Cardiac muscle cell (in vitro differentiated cells and primary cell): ENCODE measurements at regions not wholly inside any gene's neighbourhood (a gene's known extent, or its start where the extent isn't known, plus 50 kb on each side); places are given as distances from the start of the nearest gene placed in this dataset.

Experiments
- DNase-seq, 2 donors: peaks; one replicate each; pipeline versions ENCODE4 v3.0.0 to v3.0.0-alpha.2; 2010 to 2017; ENCODE audit warnings: low read depth in 1 of 2, low spot score in 1 of 2
- H3K27ac ChIP-seq: fragments of 200-600 bp; sonication (generic); 2 replicates; pipeline ENCODE4 v1.5.1; 2016
- H3K27me3 ChIP-seq: fragments of 200-600 bp; sonication (generic); 2 replicates; pipeline ENCODE4 v1.6.0; 2016; ENCODE audit warnings: control low read depth
- H3K36me3 ChIP-seq: fragments of 200-600 bp; sonication (generic); 2 replicates; pipeline ENCODE4 v1.5.1; 2016; ENCODE audit warnings: control low read depth
- H3K4me1 ChIP-seq: fragments of 200-600 bp; sonication (generic); 2 replicates; pipeline ENCODE4 v1.8.1; 2017; ENCODE audit warnings: low read depth, mild to moderate bottlenecking, mixed run types
- H3K4me3 ChIP-seq: fragments of 200-600 bp; sonication (generic); 2 replicates; pipeline ENCODE4 v1.5.1; 2016; ENCODE audit warnings: mild to moderate bottlenecking
- H3K9me3 ChIP-seq: fragments of 200-600 bp; sonication (generic); 2 replicates; pipeline ENCODE4 v1.5.1; 2017; ENCODE audit warnings: low read depth, mild to moderate bottlenecking, control low read depth
- TF ChIP-seq, protein P1 (sequence below): IDR thresholded peaks from 2 replicates; pipeline ENCODE4 v1.5.1; 2012; ENCODE audit warnings: low read depth, mild to moderate bottlenecking, low read length

DNA sequence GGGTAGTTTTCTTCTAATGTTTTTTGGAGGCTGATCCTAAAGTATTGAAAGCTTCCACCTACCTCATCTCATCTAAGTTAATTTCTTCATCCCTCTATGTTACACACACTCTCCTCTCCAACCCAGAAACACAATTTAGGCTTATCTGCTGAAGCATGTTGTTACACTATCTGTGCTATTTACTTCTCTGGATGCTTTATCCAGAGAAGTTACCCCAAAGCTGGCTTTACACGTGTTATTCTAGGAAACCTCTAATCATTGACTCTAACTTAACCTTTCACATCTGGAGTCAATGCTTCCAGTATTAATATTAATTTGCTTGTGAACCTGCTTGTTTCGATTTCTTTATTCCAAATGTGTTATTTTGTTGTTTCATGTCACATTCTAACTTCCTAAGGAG, 87.3 kb upstream of the NMU start:
- no peaks in the 10 kb centered on the region for H3K27me3 ChIP-seq
- DNase-seq = no peak
- H3K27ac ChIP-seq = no peak overlapping the region
- no peaks in the 10 kb centered on the region for H3K4me1 ChIP-seq
- H3K36me3 ChIP-seq = no peaks in the 10 kb centered on the region
- no peaks in the 10 kb centered on the region for H3K9me3 ChIP-seq
- H3K4me3 ChIP-seq = no peak overlapping the region
- TF ChIP-seq, protein P1, sequence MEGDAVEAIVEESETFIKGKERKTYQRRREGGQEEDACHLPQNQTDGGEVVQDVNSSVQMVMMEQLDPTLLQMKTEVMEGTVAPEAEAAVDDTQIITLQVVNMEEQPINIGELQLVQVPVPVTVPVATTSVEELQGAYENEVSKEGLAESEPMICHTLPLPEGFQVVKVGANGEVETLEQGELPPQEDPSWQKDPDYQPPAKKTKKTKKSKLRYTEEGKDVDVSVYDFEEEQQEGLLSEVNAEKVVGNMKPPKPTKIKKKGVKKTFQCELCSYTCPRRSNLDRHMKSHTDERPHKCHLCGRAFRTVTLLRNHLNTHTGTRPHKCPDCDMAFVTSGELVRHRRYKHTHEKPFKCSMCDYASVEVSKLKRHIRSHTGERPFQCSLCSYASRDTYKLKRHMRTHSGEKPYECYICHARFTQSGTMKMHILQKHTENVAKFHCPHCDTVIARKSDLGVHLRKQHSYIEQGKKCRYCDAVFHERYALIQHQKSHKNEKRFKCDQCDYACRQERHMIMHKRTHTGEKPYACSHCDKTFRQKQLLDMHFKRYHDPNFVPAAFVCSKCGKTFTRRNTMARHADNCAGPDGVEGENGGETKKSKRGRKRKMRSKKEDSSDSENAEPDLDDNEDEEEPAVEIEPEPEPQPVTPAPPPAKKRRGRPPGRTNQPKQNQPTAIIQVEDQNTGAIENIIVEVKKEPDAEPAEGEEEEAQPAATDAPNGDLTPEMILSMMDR = no peak

DNA sequence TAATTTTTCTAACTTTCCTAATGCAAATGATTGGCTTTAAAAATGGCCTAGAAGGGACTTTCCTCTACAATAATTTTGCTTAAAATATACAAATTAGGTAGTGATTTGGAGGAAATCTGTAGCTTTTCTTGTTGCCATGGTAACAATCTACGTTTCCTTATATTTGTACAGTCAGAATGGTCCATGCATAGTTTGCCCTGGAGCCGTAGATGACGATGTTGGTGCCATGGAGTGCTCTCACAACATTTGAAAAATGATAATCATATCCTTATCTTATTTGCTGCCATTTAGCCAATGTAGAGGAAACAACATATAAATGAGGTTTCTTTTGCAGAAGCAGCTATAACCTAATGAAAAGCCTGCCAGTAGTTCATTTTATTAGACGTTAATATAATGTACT, 89.0 kb upstream of the NMU start:
- H3K27me3 ChIP-seq = no peaks in the 10 kb centered on the region
- no peaks in the 10 kb centered on the region for H3K4me1 ChIP-seq
- no peak for DNase-seq
- TF ChIP-seq, protein P1 = no peak
- H3K9me3 ChIP-seq = no peaks in the 10 kb centered on the region
- H3K27ac ChIP-seq = no peak overlapping the region
- no peak overlapping the region for H3K4me3 ChIP-seq
- H3K36me3 ChIP-seq = no peaks in the 10 kb centered on the region

DNA sequence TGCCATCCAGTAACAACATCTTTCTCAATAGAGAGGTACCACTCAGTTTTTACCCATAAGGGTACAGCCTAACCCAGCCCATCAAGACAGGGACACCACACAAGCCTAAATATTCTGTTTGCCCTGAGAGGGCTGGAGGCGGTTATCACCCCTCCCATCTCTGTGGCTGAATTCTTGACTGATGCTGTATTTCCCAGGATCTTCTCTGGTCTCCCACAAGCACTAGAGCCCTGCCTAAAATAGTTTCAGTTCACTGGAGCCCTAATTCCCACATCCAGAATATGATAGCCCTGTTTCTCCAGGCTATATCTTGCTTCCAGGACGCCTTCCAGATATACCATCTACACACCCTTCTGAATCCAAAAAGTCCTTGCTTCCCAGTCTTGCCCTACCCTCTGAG, 91.6 kb upstream of the NMU start:
- no peaks in the 10 kb centered on the region for H3K4me1 ChIP-seq
- H3K4me3 ChIP-seq = no peak overlapping the region
- H3K27ac ChIP-seq = no peak overlapping the region
- H3K9me3 ChIP-seq = no peaks in the 10 kb centered on the region
- no peaks in the 10 kb centered on the region for H3K27me3 ChIP-seq
- DNase-seq = no peak
- H3K36me3 ChIP-seq = no peaks in the 10 kb centered on the region
- TF ChIP-seq, protein P1 = no peak

DNA sequence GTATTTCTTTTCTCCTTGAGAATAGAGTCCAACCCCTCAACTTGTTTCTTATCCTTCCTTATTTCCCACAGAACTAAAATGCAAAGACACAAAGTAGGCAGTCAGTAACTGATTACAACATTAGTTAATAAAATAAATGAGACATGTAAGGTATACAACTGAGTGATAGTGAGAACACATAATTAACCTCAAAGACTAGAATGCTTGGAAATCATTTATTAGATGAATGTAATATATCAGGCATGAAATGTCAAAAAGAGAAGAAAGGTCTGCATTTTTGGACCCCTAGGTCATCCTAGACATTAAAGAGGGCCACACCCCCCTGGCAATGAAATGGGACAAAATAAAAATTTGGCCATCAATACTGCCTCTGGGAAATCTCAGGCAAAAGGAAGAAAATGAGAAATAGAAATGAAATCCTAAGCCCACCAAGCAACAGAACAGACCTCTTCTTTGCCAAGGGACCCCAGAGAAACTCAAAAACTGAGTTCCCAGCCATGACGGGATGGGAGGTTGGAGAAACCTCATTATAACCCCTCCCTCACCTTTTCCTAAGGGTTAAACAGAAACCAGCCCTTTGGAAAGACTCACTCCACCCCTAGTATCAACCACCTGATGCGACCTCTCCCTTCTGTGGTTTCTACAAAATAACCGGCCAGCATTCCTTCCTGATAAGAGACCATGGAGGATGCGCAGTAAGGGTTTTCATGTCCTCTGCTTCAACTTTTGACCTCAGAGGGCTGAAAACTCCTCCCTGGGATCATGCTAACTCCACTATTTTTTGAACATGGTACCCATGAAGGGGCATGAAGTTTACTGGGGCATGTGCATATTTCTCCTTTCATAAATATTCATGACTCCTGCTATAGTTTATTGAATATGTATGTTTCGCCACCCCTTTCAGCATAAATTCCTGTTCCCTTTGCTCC, 90.0 kb upstream of the EXOC1L start:
- Histone ChIP-seq H3K4me3 (no peak overlapping the region), H3K36me3 (no peaks in the 10 kb centered on the region), H3K4me1 (no peaks in the 10 kb centered on the region), H3K27me3 (no peaks in the 10 kb centered on the region), H3K9me3 (no peaks in the 10 kb centered on the region), H3K27ac (no peak overlapping the region)
- TF ChIP-seq, protein P1 = no peak
- DNase-seq = peak in 1 of 2 donors; percentile 16

DNA sequence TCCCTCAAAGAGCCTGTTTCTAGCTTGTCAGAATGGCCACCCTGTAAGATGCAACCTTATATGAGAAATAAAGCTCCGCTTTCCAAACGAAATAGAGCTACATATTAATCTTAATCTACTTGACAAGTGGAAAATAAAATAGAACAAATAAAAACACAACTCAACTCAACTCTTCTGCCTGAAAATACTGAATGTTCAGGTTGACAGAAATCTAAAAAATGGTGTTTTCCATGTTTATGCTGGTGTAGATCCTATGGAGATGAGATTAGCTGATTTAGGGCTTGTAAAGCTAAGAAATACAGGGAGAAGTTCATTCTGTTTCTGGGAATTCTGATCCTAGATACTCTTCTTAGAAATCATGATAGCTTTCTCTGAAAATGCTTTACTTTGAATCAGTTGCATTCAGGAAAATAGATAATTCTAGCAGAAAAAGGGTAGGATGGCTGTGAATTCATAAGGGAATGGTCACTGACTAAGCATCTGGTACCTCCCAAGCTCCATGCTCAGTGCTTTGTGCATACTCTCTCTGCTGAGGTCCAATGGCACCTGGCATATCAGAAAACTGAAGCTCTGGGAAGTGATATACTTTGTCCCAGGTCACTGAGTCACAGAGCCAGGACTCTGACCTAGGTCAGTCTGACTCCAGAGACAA, 89.2 kb upstream of the EXOC1L start:
- no peaks in the 10 kb centered on the region for H3K27me3 ChIP-seq
- TF ChIP-seq, protein P1 = no peak
- no peaks in the 10 kb centered on the region for H3K36me3 ChIP-seq
- H3K4me1 ChIP-seq = no peaks in the 10 kb centered on the region
- H3K9me3 ChIP-seq = no peaks in the 10 kb centered on the region
- no peak for DNase-seq
- no peak overlapping the region for H3K4me3 ChIP-seq
- H3K27ac ChIP-seq = no peak overlapping the region
